Esophagus squamous epithelium (tissue), 4 donors: ENCODE measurements at regions not wholly inside any gene's neighbourhood (a gene's known extent, or its start where the extent isn't known, plus 50 kb on each side); places are given as distances from the start of the nearest gene placed in this dataset.

Experiments used
- CTCF ChIP-seq, 6 experiments: fragments of 450-650 bp in 4 of 6; fragments of 200-600 bp in 2 of 6; sonication (generic) in 2 of 6; IDR thresholded peaks; one replicate each; pipeline ENCODE4 v1.5.1; 2016 to 2019; ENCODE audit warnings: antibody characterized with exemption in 6 of 6, mild to moderate bottlenecking in 4 of 6, moderate library complexity in 4 of 6
- POLR2A ChIP-seq, 4 donors: fragments of 450-650 bp; IDR thresholded peaks; one replicate each; pipeline ENCODE4 v1.6.1; 2017; ENCODE audit warnings: antibody characterized with exemption in 4 of 4, mild to moderate bottlenecking in 4 of 4, moderate library complexity in 3 of 4

GRCh38 chr14:29310210-29310609, 543.6 kb downstream of the FOXG1 start:
- TF ChIP-seq CTCF (IDR thresholded peaks at IDR 0.05), result no peak
- TF ChIP-seq POLR2A (IDR thresholded peaks at IDR 0.05), result no peak
